Common myeloid progenitor, CD34-positive (primary cell): ENCODE measurements at regions not wholly inside any gene's neighbourhood (a gene's known extent, or its start where the extent isn't known, plus 50 kb on each side); places are given as distances from the start of the nearest gene placed in this dataset.
"Not testable (repeated sequence)": the region's sequence is repeated elsewhere in the genome, so short reads cannot be mapped to it uniquely, and the experiment has no call there.

Experiments used
- CTCF ChIA-PET: fragments of 350-600 bp; sonication (Branson Sonifier 250); formaldehyde crosslinking; loops from one replicate; lab custom pipeline; 2021; ENCODE audit warnings: antibody characterized with exemption; lab: Charles Lee
- POLR2A ChIA-PET: fragments of 350-600 bp; sonication (Branson Sonifier 250); formaldehyde crosslinking; loops from one replicate; lab custom pipeline; 2021; ENCODE audit warnings: antibody characterized with exemption; lab: Charles Lee
- DNase-seq, 3 donors: peaks; one replicate each; pipeline versions ENCODE4 v3.0.0 to v3.0.0-alpha.2; 2013
- H3K27ac ChIP-seq, 2 experiments: 1 replicate in 1 of 2; 2 replicates in 1 of 2; pipeline ENCODE4 v1.7.0; 2013; ENCODE audit warnings: inconsistent platforms in 2 of 2, low read length in 2 of 2, mild to moderate bottlenecking in 2 of 2, low read depth in 1 of 2, moderate library complexity in 1 of 2; ENCODE audit not compliant: severe bottlenecking in 2 of 2, insufficient read depth in 1 of 2, poor library complexity in 1 of 2
- H3K27me3 ChIP-seq, 5 experiments: replicated peaks in 2 of 5; 1 replicate in 3 of 5; 2 replicates in 2 of 5; pipeline versions ENCODE4 v1.6.1 to v1.7.0; 2013; ENCODE audit warnings: low read length in 4 of 5, mild to moderate bottlenecking in 2 of 5, moderate library complexity in 2 of 5, inconsistent platforms in 1 of 5; ENCODE audit not compliant: insufficient read depth in 5 of 5, control insufficient read depth in 4 of 5
- H3K36me3 ChIP-seq, 4 experiments: 1 replicate in 2 of 4; 2 replicates in 2 of 4; pipeline versions ENCODE4 v1.6.1 to v1.7.0; 2013; ENCODE audit warnings: low read length in 3 of 4, control low read depth in 1 of 4, mild to moderate bottlenecking in 1 of 4; ENCODE audit not compliant: control insufficient read depth in 4 of 4, insufficient read depth in 4 of 4
- H3K4me1 ChIP-seq, 4 experiments: 1 replicate in 3 of 4; 2 replicates in 1 of 4; pipeline versions ENCODE4 v1.6.1 to v1.7.1; 2013; ENCODE audit warnings: low read length in 3 of 4, mild to moderate bottlenecking in 3 of 4, control low read depth in 1 of 4, inconsistent platforms in 1 of 4, moderate library complexity in 1 of 4; ENCODE audit not compliant: control insufficient read depth in 4 of 4, insufficient read depth in 4 of 4; ENCODE audit errors: control extremely low read depth in 1 of 4
- H3K4me3 ChIP-seq, 7 experiments: 1 replicate in 4 of 7; 2 replicates in 3 of 7; pipeline versions ENCODE4 v1.5.1 to v1.7.0; 2013; ENCODE audit warnings: mild to moderate bottlenecking in 7 of 7, low read length in 6 of 7, moderate library complexity in 6 of 7, inconsistent platforms in 2 of 7, low read depth in 2 of 7, control low read depth in 1 of 7; ENCODE audit not compliant: insufficient read depth in 4 of 7, control insufficient read depth in 1 of 7; ENCODE audit errors: extremely low read depth in 1 of 7
- H3K9me3 ChIP-seq, 5 experiments: 1 replicate in 4 of 5; 2 replicates in 1 of 5; pipeline versions ENCODE4 v1.6.1 to v1.7.1; 2013; ENCODE audit warnings: low read length in 4 of 5, mild to moderate bottlenecking in 2 of 5, inconsistent platforms in 1 of 5, low read depth in 1 of 5, moderate library complexity in 1 of 5; ENCODE audit not compliant: control insufficient read depth in 4 of 5, insufficient read depth in 2 of 5; ENCODE audit errors: control extremely low read depth in 1 of 5
- WGBS: methylation state at CpG from one replicate; pipeline ENCODE4 v1.1.5; 2013; ENCODE audit not compliant: insufficient coverage; 5-methylcytosine and 5-hydroxymethylcytosine counted together

- H3K27ac ChIP-seq = no peak overlapping the region
- H3K27me3 ChIP-seq = no peaks in the 10 kb centered on the region
- 100% methylated on average over 2 of the region's 5 CpGs for WGBS
- H3K9me3 ChIP-seq = peaks cover 0 to 1% (median 0%) of the 10 kb centered on the region in 5 experiments
- DNase-seq = no peak
- H3K4me1 ChIP-seq = no peaks in the 10 kb centered on the region
- H3K36me3 ChIP-seq = no peaks in the 10 kb centered on the region
- ChIA-PET POLR2A (no interaction called here), CTCF (no interaction called here)
- no peak overlapping the region for H3K4me3 ChIP-seq
Measured at GRCh38 chr17:71099003-71099714, 929.8 kb downstream of the KCNJ2 start.

GRCh38 chr17:71102777-71103176 is 933.4 kb downstream of the KCNJ2 start:
- no peaks in the 10 kb centered on the region for H3K27me3 ChIP-seq
- DNase-seq = no peak
- H3K27ac ChIP-seq = no peak overlapping the region
- H3K4me1 ChIP-seq = no peaks in the 10 kb centered on the region
- ChIA-PET CTCF (no interaction called here), POLR2A (no interaction called here)
- no peak overlapping the region for H3K4me3 ChIP-seq
- peaks cover 0 to 2% (median 0%) of the 10 kb centered on the region in 5 experiments for H3K9me3 ChIP-seq
- H3K36me3 ChIP-seq = no peaks in the 10 kb centered on the region

DNA sequence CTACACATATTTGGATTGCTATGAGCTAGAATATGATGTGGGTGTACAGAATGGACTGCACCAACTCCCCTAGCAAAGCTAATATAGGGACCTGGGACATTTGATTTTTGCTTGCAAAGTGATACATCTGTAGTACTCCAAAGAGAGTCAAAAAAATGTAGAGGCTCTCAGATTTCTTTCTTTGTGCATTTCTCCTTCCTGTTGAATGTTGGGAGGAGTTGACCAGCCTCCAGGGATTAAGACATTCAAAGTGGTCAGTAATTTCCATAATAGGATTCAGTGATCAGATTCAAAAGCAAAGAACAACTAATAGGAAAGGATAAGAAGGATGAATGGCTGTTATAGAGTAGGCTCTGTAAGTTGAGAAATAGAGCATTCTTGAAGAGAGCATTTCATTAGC is 934.9 kb downstream of the KCNJ2 start:
- H3K9me3 ChIP-seq = peaks cover 0 to 2% (median 0%) of the 10 kb centered on the region in 5 experiments
- DNase-seq = no peak
- ChIA-PET CTCF (no interaction called here), POLR2A (no interaction called here)
- no peaks in the 10 kb centered on the region for H3K4me1 ChIP-seq
- H3K36me3 ChIP-seq = no peaks in the 10 kb centered on the region
- H3K27ac ChIP-seq = no peak overlapping the region
- H3K4me3 ChIP-seq = no peak overlapping the region
- H3K27me3 ChIP-seq = no peaks in the 10 kb centered on the region

GRCh38 chr17:71106056-71106455 is 936.7 kb downstream of the KCNJ2 start:
- H3K27me3 ChIP-seq, H3K9me3 ChIP-seq, H3K4me1 ChIP-seq, DNase-seq, H3K36me3 ChIP-seq, CTCF ChIA-PET, H3K4me3 ChIP-seq, POLR2A ChIA-PET, H3K27ac ChIP-seq: not testable (repeated sequence)

DNA sequence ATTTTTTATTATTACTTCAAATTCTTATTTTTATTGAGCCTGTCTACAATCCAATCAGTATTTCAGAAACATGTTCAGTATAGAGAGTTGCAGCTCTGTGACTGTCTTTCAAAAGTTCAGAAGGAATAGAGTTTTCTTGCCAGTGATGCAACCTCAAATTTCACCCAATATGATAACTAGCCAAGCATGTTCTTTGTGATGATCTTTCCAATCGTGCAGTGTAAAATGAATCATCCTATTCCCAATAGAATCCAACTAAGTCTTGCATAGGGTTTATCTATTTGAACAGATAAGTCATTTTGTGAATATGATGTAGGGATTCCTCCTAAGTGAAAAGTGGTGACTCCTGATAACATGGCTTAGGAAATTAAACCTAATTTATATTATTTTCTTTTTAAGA is 937.8 kb downstream of the KCNJ2 start:
- POLR2A ChIA-PET = no interaction called here
- CTCF ChIA-PET = no interaction called here

GRCh38 chr17:71109697-71110096 is 940.4 kb downstream of the KCNJ2 start:
- Histone ChIP-seq H3K27me3 (peaks cover 0 to 2% (median 0%) of the 10 kb centered on the region in 5 experiments), H3K27ac (no peak overlapping the region), H3K9me3 (peaks cover 0 to 2% (median 0%) of the 10 kb centered on the region in 5 experiments), H3K36me3 (no peaks in the 10 kb centered on the region), H3K4me1 (no peaks in the 10 kb centered on the region), H3K4me3 (no peak overlapping the region)
- ChIA-PET POLR2A (no interaction called here), CTCF (interaction anchor here (0.6 kb wide), 1 partner anchor 1374 kb away, joined by 3 read pairs; no protein-coding TSS in a partner anchor)
- no CpG with 5 or more reads among the region's 3 CpGs for WGBS
- DNase-seq = no peak

More for the DNA sequence above, 937.8 kb downstream of the KCNJ2 start:
- H3K4me3 ChIP-seq = no peak overlapping the region
- H3K9me3 ChIP-seq = peaks cover 0 to 2% (median 0%) of the 10 kb centered on the region in 5 experiments
- WGBS = no CpG with 5 or more reads among the region's 1 CpG
- H3K36me3 ChIP-seq = no peaks in the 10 kb centered on the region
- DNase-seq = no peak
- H3K27me3 ChIP-seq = no peaks in the 10 kb centered on the region
- H3K4me1 ChIP-seq = no peaks in the 10 kb centered on the region
- no peak overlapping the region for H3K27ac ChIP-seq

DNA sequence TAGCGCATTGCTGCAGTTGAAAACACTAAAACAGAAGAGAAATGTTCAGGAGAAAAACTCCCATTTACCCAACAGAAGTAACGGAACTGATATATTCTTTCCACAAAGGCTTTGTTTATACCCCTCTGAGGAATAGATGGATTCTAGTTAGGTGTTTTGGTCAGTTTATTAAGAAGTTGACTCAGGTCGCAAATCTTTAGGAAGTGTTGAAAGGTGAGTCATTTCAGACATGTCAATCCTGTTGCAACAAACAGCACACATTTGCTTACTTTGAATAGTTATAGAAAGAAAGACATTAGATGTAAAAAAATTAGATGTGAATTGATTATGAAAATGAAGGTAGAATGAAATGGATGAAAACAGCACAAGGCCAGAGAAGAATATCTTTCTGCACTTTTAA is 941.0 kb downstream of the KCNJ2 start:
- no peaks in the 10 kb centered on the region for H3K4me1 ChIP-seq
- H3K9me3 ChIP-seq = peaks cover 0 to 2% (median 0%) of the 10 kb centered on the region in 5 experiments
- ChIA-PET POLR2A (no interaction called here), CTCF (no interaction called here)
- no peaks in the 10 kb centered on the region for H3K36me3 ChIP-seq
- H3K27ac ChIP-seq = no peak overlapping the region
- no peak overlapping the region for H3K4me3 ChIP-seq
- DNase-seq = no peak
- WGBS = no CpG with 5 or more reads among the region's 3 CpGs
- H3K27me3 ChIP-seq = peaks cover 0 to 2% (median 0%) of the 10 kb centered on the region in 5 experiments
